ENCODE measurements at regions not wholly inside any gene's neighbourhood (a gene's known extent, or its start where the extent isn't known, plus 50 kb on each side); places are given as distances from the start of the nearest gene placed in this dataset.

- TF ChIP-seq CTCF (IDR thresholded peaks at IDR 0.05), result no peak
- ATAC-seq (ENCODE audit: low FRiP score), result no peak
Measured at GRCh38 chr2:71906357-71906973, 241.2 kb downstream of the CYP26B1 start.

GRCh38 chr2:71905205-71905604 lies 242.5 kb downstream of the CYP26B1 start:
- DNase-seq (ENCODE audit: low spot score), result no peak
- no peak for ATAC-seq (ENCODE audit: low FRiP score)
- no peak for TF ChIP-seq CTCF (IDR thresholded peaks at IDR 0.05)

More at GRCh38 chr2:71906357-71906973, 241.2 kb downstream of the CYP26B1 start:
- no peak for DNase-seq (ENCODE audit: low spot score)

- no peak for TF ChIP-seq CTCF (IDR thresholded peaks at IDR 0.05)
- ATAC-seq (ENCODE audit: low FRiP score) (no peak), DNase-seq (ENCODE audit: low spot score) (no peak)
Measured at GRCh38 chr2:71903841-71904240, 243.8 kb downstream of the CYP26B1 start.

GRCh38 chr2:71901466-71901865 lies 246.2 kb downstream of the CYP26B1 start:
- ATAC-seq (ENCODE audit: low FRiP score) (no peak), DNase-seq (ENCODE audit: low spot score) (no peak)
- TF ChIP-seq CTCF (IDR thresholded peaks at IDR 0.05), result no peak

- no peak for TF ChIP-seq CTCF (IDR thresholded peaks at IDR 0.05)
- no peak for DNase-seq (ENCODE audit: low spot score)
Measured at GRCh38 chr2:71898851-71899681, 248.6 kb downstream of the CYP26B1 start.

GRCh38 chr2:71898375-71898774 lies 249.3 kb downstream of the CYP26B1 start:
- TF ChIP-seq CTCF (IDR thresholded peaks at IDR 0.05), result no peak
- ATAC-seq (ENCODE audit: low FRiP score), result no peak
- DNase-seq (ENCODE audit: low spot score), result no peak

More at GRCh38 chr2:71898851-71899681, 248.6 kb downstream of the CYP26B1 start:
- no peak for ATAC-seq (ENCODE audit: low FRiP score)

GRCh38 chr2:71897836-71898235 lies 249.8 kb downstream of the CYP26B1 start:
- ATAC-seq (ENCODE audit: low FRiP score) (no peak), DNase-seq (ENCODE audit: low spot score) (no peak)
- TF ChIP-seq CTCF (IDR thresholded peaks at IDR 0.05), result no peak

Data from omental fat pad (tissue), 3 donors.